Stimulated activated CD8-positive, alpha-beta memory T cell treated with anti-CD3 and anti-CD28 coated beads, Interleukin-15, amount 100 ng/mL, for 4 hours (primary cell): ENCODE measurements at regions not wholly inside any gene's neighbourhood (a gene's known extent, or its start where the extent isn't known, plus 50 kb on each side); places are given as distances from the start of the nearest gene placed in this dataset.
"Not testable (repeated sequence)": the region's sequence is repeated elsewhere in the genome, so short reads cannot be mapped to it uniquely, and the experiment has no call there.

Source experiments
- DNase-seq, 2 donors: peaks; one replicate each; pipeline ENCODE4 v3.0.0-alpha.2; 2020; ENCODE audit warnings: low read depth in 2 of 2

DNA sequence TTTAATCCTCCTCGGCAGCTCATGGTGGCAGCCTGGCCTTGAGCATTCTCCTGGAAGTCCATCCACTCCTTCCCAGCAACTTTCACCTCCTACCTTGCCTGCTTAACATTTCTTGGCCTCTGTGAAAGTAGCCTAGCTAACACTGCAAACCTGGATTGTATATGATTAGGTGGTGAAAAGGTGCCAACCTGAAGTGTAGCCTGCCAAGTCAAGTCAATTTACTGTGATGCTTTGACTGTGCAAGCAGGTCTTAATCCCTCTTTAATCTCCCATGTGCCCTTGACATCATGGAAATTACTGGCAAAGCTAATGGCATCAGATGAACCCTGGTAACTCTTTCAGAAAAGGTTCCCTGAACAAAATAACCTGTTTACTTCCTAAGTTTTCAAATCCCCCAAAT is 169.7 kb upstream of the NR2F2 start:
- no peak for DNase-seq

DNA sequence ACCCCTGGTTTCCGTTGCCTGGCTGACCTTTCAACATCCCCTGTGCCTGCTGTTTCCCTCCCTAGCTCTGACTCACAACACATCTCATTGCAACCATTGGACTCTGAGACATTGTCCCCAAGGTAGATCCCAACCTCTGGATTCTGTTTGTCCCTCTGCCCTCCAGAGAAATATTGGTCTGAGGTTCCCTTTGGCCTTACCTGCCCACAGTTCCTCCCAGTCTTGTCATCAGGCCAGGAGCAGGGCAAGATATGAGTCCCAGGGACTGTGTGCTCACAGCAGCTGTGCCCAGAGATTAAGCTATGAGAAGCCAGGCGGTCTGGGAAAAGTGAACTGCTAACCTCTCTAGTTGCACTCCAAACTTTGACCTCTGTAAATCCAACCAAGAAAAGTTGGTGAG is 168.2 kb upstream of the NR2F2 start:
- no peak for DNase-seq

DNA sequence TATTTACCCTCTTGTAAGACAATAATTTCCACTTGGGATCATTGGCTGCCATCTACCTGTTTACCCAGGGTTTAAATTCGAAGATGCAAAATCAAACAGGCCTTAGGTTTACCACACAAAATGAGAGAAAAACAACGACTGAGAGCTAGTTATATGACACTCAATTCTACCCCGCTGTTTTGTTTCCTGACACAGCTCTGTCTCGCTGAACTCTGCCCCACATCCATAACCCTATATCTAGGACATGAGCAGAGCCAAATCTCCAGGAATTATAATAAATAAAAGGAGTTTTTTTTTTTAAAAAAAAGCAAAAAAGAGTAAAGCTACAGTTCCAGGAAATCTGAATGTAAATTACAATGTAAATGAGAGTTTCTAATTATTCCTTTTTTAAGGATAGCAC is 165.4 kb upstream of the NR2F2 start:
- DNase-seq = no peak

DNA sequence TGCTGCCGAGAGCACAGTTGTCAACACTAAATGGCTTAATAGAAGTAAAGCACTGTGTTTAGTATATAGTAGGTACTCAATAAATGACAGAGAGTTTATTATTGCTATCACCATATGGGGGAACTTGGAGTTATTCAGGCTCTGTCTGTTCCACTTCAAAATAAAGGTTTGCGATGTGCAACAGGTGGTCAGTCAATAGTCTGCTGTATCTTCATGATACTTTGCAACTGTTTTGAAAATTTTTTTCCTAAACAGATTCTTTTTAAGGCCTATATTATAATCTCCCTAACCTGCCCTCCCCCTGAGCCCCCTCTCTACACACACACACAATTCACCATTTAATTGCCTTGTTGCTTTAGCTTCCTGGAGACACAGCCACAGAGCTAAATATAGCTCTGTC is 164.7 kb upstream of the NR2F2 start:
- no peak for DNase-seq

DNA sequence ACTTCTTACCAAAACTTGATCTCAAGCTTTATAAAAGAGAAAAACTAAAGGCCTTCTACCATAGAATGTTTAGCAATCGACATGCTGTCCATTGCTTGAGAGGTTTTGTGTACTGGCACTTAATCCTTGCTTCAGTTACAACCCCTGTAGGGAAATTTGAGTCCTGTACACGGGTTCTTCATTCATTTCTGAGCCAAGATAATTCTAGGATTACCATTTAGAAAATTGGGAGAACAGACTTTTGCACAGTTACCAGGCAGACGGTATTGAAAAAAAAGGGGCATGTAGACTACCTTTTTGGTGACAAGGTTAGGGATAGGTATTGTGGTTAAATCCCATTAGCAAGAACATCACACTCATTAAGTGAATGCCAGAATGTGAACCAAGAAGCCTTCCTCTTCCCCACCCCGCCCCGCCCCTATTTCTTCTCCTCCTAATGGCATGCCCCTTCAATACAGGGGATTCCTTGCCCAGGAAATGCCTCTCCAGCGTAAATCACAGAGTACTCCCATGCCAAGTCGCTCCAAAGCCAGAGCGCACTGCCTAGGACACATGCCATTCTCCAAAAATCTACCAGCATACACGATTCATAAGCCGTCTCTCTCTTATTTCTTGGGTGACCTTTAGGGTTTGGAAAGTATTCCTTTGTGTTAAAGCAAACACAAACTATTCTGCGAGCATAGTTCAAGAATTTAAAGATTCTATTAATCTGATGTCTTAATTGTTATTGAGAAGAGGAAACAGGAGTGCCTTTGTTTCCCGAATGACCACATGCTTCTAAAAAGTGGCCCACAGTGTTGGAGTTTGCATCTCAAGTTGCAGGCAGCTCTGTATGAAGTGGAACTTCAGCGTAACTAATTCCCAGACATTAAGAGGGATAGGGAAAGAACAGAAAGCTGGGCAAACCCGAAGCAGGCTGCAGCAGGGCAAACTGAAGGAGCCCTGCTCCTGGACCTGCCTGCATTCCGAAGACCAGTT is 164.0 kb upstream of the NR2F2 start:
- DNase-seq = no peak

DNA sequence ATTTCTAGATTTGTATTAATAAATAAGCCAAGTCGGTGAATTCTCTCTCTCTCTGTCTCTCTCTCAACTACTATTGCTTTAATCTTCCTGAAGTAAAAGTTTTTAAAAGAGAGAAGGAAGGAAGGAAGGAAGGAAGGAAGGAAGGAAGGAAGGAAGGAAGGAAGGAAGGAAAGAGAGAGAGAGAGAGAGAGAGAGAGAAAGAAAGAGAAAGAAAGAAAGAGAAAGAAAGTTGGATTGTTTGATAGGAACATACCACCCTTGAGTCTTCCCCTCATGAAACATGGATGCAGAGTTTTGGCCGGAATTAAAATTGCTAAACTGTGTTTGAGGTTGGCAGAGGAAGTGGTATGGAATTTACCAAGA is 159.9 kb upstream of the NR2F2 start:
- DNase-seq = not testable (repeated sequence)

DNA sequence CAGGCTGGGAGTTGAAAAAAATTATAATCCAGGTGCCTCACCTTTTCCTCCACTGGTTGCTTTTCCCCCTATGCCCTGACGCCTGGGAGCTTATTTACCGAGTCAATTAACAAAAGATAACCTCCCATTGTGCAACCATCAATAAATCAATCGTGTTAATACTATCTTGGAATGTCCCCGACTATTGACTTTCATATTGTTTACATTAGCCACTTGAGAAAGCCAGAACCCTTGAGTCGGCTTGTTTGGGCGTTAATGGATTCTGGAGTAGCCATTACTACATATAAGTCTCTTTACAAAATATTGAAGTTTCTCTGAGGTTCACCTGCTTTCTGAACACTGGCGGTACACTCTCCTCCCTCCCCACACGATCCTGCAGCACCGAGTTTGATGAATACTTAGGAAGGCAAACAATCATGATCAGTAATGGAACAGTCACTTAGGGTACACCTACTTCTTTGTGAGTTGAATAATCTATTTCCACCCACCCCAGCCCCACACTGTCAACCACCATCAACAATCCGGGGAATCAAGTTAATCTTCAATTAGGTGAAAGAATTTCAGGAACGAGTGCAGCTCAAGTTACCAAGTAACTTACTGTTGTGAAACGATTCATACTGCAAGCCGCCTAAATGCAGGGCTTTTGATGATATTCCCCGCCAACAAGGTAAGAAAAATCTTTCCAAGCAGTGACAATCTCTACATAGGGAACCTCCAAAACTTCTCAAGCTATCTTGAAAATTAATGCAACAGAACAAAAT is 159.3 kb upstream of the NR2F2 start:
- no peak for DNase-seq

DNA sequence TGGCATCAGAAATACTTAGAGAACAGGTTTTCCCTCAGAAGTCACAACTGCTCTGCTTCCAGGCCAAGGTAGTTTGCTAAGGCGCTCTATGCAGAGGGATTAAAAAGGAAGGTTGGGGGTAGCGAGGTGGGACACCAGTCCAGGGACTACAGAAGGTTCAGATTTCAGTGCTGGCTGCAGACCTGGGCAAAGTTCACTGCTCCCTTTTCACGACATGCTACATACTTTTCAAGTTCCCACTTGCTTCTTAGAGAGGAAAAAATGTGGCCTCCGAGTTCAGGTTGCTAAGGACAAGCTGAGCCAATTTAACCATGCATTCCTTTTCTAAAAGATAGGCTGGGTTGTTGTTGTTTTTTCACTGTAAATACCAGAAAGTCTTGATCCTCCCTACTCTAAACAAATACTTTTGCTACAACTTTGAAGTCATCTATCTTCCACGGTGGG is 158.6 kb upstream of the NR2F2 start:
- no peak for DNase-seq

DNA sequence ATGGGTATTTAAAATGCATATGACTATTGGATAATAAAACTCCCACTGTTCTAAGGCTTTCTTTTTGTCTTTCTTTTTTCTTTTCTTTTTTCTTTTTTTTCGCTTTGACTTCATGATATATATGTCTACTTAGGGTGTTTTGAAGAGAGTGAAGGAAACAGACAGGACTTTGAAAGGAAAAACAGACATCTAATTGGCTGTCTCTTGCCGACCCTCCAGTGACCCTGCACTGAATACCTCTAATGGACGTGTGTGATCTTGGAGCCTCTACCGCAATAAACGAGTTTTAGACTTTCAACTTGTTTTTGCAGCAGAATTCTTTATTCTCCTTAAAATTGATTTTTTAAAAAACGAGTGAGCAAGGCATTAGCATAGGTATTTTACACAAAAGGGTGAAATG is 158.1 kb upstream of the NR2F2 start:
- no peak for DNase-seq

DNA sequence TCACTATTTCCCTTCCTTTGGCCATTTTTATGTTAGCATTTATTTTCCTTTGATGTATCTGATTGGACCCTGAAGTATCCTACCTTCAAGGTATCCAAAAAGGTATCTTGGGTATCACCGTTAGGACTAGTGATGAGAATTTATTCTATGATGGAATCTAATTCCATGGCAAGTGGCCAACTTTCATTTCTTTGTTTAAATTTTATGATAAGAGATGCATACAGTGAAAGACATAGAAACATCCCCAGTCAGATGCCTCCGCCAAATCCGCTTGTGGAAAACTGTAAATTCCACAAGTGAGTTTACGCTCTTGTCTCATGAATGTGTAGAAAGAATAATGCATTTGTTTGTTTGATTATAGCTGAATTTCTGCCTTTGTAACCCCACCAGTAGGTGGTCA is 153.7 kb upstream of the NR2F2 start:
- no peak for DNase-seq

DNA sequence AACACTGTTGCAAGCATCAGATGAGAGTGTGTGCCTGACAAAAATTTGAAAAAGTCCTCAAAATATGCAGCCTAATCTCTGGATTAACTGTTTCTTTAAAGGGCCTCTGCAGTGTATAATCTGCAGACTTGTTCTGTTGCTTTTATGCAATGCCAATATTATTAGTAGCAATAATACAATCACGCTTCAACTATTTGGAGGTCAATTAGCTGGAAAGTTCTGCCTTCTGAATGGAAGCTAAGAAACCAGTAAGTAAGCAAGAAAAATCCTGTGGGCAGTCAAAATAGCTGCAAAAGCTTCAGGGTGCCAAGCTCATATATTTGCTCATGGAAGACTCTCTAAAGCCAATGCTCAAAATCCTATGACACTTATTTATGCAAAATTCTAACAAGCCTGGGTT is 153.2 kb upstream of the NR2F2 start:
- DNase-seq = no peak

DNA sequence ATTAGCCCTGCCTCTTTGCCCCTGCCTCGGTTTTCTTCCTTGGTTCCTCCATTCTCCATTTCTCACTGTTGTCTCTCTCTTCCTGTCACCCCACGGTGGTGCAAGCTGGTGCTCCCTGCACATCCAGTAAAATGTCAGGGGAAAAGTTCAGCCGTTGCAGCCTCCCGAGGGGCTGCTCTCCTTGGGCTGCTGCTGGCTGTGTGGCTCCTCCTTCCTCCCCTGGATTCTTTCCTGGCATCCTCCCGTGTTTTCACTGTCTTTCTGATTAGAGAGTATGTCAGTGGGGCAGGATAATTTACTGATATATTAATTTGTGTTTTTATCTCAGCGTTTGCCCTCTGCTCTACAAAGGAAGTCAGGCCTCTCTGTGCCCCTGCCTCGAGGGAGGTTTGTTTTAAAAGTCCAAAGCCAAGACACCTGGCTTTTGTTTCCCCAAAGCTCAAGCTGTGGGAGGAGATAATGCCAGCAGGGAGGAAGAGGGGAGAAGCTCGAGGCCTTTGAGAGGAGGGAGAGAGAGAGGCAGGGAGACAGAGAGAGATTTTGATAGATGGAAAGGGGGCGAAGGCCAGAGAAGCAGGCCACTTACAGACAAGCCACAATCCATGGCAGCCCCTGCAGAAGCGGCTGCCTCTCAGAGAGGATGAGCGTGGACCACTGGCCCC is 150.3 kb upstream of the NR2F2 start:
- DNase-seq = no peak

DNA sequence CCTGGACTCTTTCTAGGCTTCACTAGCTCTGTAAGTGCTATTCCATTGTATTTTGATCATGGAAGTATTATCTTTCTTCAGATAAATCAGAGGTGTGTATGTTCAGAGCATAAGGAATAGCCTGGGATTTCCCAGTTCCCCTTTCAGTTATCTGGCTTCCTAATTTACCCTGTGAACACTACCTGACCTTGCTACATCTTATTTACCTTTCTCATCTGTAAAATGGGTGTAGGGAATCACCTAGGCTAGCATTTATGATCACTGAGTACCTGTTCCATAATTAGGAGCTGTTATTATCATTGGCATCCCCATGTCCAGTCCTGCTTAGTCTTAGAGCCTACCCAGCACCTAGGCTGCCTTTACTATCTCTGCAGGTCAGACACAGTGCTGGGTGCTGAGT is 149.3 kb upstream of the NR2F2 start:
- no peak for DNase-seq

DNA sequence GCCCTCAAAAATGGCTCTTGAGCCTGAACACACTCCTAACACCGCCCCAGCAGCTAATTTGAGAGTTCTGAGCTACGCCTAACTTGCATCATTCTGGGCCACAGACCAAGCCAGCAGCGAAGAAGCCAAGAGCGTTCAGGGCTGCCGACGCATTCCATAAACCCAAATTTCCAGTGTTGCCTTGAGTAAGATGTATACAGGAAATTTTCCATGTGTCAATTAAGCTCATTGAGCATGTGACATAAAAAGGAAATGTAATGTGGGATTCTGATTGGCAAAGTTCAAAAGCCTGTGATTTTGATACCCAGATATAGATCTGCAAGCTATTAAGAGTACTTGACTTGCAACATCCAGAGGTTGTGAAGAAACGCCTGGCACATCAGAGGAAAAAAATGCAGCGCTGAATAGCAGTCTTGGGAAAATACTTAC is 148.6 kb upstream of the NR2F2 start:
- no peak for DNase-seq

DNA sequence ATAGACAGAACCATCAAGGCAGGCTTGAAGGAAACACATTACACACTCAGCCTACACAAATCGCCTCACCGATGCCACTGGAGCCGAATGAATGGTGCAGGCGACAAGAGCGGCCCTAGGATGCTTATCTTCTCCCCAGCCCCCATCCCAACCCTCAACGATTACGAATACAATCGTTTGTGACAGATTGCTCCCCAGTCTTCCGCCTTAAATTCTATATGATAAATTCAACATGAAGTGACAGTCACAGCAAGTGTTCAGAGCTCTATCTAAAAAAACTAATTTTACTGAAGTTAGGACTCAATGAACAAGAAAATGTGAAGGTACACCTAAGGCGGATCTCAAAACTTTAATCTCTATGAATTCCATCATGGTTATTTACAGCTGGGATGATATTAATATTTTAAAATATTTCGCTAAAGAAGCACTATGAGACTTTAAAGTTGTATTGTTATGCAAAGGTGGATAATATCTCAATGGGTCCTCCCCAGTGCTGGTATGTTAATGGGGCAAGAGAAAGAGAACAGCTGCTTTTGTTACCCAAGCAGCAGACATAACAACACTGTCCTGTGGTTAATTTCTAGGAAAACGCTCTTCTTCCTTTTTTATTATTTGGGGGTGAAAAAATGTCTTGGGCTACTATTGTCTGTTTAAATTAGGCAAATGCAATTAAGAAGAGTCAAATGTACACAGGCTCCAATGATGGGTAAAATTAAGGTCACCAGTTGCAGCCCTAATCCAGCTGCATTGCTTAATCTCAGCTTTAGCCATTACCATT is 147.6 kb upstream of the NR2F2 start:
- no peak for DNase-seq

DNA sequence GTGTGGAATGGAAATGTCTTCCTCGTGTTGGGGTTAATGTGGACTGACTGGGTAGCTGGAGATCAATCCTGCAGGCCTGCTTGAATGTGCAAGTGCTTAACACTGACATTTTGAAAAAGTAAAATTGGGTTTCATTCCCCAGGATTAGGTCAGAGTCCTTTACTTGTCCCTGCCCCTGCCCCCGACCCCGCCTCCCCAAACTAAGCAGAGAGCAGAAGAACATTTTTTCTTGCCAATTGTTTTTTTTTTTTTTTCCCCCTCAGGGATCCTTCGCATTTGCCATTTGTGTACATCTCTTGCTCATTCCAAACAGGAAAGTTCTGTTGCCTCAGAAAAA is 147.0 kb upstream of the NR2F2 start:
- no peak for DNase-seq

DNA sequence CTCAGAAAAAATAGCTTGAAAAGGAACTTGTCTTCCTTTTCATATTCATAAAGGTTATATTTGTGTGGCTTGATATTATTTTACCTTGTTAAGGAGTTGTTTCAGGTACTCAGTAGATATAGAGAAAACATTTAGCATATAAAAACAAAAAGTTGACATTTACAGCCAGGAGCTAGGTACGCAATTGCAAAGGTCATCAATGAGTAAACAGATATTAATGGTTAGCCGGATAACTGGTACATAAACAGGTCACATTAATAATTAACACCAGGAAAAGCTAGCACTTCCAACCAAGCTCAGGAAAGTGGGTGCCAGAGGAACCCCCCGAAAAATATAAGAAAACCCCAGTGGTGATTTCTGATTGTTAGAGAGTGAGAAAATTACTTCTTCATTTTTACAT is 146.6 kb upstream of the NR2F2 start:
- DNase-seq = no peak

DNA sequence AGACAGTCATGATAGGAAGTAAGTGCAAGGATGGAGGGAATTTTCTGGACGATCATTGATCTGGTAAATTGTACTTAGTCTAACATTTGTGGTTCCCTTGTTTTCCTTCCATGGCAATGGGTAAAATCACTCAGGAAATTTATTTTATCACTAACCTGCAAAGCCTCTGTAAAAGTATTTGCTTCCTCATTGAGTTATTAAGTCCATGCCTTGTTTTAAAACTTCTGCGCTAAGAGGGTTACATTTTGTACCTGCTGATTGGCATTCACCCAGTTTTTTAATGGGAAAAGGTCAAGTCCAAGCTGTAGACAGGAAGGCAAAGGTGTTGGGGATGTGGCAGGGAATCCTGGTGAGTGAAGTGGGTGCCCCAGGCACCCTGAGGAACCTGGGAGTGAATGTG is 146.2 kb upstream of the NR2F2 start:
- no peak for DNase-seq

DNA sequence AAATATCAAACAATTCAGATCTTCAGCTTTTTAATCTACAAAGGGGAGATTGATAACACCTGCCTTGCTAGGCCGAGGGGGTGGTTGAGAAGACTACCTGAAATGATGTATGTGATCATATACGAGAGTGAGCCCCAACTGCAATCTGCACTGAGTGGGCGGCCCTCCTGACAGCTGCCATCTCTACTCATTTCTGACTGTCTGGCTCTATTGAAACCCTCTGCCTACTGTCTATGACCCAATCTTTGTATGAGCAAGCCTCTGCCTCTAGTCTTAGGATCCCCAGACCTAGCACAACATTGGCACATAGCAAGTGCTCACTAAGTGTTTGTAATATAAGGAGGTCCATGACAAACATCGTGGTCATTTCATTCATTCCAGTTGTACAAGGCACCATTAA is 144.4 kb upstream of the NR2F2 start:
- no peak for DNase-seq

DNA sequence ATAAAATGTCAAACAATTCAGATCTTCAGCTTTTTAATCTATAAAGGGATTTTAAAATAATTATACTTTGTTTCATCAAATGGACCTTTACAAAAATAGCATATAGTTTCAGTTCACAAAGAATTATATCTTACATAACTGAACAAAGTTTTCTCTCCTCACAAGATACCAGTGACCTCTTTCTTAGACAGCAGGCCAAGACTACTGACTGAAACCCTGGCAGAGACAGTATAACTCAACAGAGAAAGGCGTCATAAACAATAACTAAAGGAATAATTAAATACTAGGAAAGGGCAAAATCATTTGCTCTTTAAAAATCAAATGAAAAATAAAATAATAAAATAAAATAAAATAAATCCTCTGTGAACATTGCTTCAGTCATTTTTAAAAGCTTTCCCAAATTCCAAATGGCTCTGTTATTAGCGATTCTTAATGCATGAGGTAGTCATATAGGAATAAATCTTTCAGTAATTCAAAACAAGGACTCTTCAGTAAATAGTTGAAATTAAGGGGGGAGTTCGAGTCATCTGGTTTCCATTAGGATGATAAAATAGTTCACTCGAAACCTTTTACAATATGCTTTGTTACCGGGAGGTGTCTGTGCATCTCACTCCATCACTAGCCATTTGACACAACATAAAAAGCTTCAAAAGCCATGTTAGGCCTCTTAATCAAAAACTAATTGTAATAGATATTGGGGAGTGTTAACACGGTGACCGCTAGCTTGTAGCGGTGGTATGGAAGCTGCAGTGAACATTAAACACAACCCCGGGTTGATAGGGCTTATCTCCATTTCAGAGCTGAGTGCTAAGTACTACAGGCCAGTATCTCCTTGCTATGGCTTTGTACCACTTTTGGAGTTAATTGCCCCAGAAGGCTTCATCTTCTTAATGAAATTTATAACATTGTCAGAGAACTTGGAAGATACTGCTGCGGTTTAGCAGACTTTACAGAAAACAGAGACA is 142.9 kb upstream of the NR2F2 start:
- DNase-seq = no peak

DNA sequence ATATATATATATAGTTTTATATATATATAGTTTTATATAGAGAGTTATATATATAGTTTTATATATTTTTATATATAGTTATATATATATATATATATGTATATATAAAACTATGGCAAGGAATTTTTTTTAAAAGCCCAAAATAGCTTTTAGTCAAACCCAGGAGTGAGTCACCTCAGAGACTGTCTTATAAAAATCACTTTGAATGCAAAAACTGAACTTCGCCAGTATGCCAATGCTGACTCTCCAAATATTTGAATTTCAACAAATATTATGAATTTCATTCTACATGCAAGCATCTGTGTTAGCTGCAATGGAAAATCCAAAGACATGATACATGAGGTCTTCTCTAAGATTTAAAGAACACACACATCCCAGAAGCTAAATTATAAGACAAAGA is 132.8 kb upstream of the NR2F2 start:
- no peak for DNase-seq
